ENCODE measurements at regions not wholly inside any gene's neighbourhood (a gene's known extent, or its start where the extent isn't known, plus 50 kb on each side); places are given as distances from the start of the nearest gene placed in this dataset.

- no peak for DNase-seq
Observed at GRCh38 chrX:143800150-143800549, 79.6 kb upstream of the SPANXN2 start.

- peak; percentile 17 for DNase-seq
Observed at GRCh38 chrX:143788265-143788664, 67.7 kb upstream of the SPANXN2 start.

GRCh38 chrX:143787341-143787740, 66.8 kb upstream of the SPANXN2 start:
- no peak for DNase-seq

- no peak for DNase-seq
Observed at GRCh38 chrX:143781103-143781502, 60.6 kb upstream of the SPANXN2 start.

All from NCI-H2081 treated with DMSO at 0.1 percent for 48 hours (cell line).